ENCODE measurements at regions not wholly inside any gene's neighbourhood (a gene's known extent, or its start where the extent isn't known, plus 50 kb on each side); places are given as distances from the start of the nearest gene placed in this dataset.

DNA sequence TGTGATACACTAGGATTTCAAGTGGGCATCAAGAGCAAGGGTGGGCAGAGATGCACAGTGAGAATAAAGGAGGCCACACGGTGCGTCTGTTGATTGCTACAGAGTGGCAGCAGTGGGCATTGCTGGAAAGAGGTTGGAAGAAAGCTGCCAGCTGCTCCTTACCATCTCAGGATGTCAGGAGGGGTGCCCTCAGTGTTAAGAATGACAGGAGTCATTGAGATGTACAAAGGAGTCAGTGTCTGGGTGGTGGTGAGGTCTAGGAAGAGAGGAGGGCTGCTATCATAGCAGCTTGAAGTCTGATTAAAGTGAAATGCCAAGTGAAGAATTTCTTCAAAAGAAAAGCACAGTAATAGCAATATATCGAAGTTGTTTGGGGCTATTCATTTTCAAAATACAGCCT lies 992.7 kb downstream of the TTLL7 start:
- H3K36me3 ChIP-seq (ENCODE audit: control insufficient read depth in 2 of 2, insufficient read depth in 2 of 2, low read length in 1 of 2): no peaks in the 10 kb centered on the region
- no peaks in the 10 kb centered on the region for H3K9me3 ChIP-seq (ENCODE audit: control insufficient read depth in 2 of 2, insufficient read depth in 1 of 2, low read depth in 1 of 2, low read length in 1 of 2)
- no peak overlapping the region for H3K27ac ChIP-seq (ENCODE audit: low read depth in 2 of 2, low read length in 1 of 2)
- H3K4me3 ChIP-seq (ENCODE audit: low read depth in 1 of 2, low read length in 2 of 2): no peak overlapping the region
- no peaks in the 10 kb centered on the region for H3K27me3 ChIP-seq (ENCODE audit: control insufficient read depth in 1 of 2, insufficient read depth in 2 of 2, low read length in 2 of 2)
- H3K4me1 ChIP-seq (ENCODE audit: control insufficient read depth in 2 of 2, insufficient read depth in 2 of 2, low read length in 1 of 2): no peaks in the 10 kb centered on the region
- whole genome bisulfite sequencing, 2 donors: 93% methylated on average over 3 of the region's 3 CpGs

DNA sequence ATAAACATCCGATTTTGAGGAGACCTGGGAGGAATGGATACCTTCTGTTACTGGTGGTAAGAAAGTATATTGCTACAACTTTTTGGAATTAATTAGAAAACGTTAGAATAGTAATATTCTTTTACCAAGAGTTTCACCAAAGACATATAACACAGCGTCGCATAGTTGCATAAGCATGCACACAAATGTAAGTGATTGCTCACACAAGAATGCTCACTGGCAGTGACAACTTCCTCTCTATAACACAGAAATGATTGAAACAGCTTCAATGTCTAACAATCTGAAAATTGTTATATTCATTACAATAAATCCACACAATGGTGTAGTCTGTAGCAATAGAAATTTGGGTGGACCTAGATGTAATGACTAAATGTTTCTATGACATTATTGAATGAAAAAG lies 998.6 kb downstream of the TTLL7 start:
- no peaks in the 10 kb centered on the region for H3K9me3 ChIP-seq (ENCODE audit: control insufficient read depth in 2 of 2, insufficient read depth in 1 of 2, low read depth in 1 of 2, low read length in 1 of 2)
- H3K4me3 ChIP-seq (ENCODE audit: low read depth in 1 of 2, low read length in 2 of 2): no peak overlapping the region
- H3K36me3 ChIP-seq (ENCODE audit: control insufficient read depth in 2 of 2, insufficient read depth in 2 of 2, low read length in 1 of 2): no peaks in the 10 kb centered on the region
- H3K27ac ChIP-seq (ENCODE audit: low read depth in 2 of 2, low read length in 1 of 2): no peak overlapping the region
- H3K27me3 ChIP-seq (ENCODE audit: control insufficient read depth in 1 of 2, insufficient read depth in 2 of 2, low read length in 2 of 2): no peaks in the 10 kb centered on the region
- no peaks in the 10 kb centered on the region for H3K4me1 ChIP-seq (ENCODE audit: control insufficient read depth in 2 of 2, insufficient read depth in 2 of 2, low read length in 1 of 2)
- 87% methylated on average over 4 of the region's 4 CpGs for WGBS, 2 donors

GRCh38 chr1:82995951-82996350 lies 1003.0 kb downstream of the TTLL7 start:
- Histone ChIP-seq H3K4me3 (ENCODE audit: low read depth in 1 of 2, low read length in 2 of 2) (no peak overlapping the region), H3K9me3 (ENCODE audit: control insufficient read depth in 2 of 2, insufficient read depth in 1 of 2, low read depth in 1 of 2, low read length in 1 of 2) (no peaks in the 10 kb centered on the region), H3K27ac (ENCODE audit: low read depth in 2 of 2, low read length in 1 of 2) (no peak overlapping the region), H3K4me1 (ENCODE audit: control insufficient read depth in 2 of 2, insufficient read depth in 2 of 2, low read length in 1 of 2) (no peaks in the 10 kb centered on the region), H3K27me3 (ENCODE audit: control insufficient read depth in 1 of 2, insufficient read depth in 2 of 2, low read length in 2 of 2) (no peaks in the 10 kb centered on the region), H3K36me3 (ENCODE audit: control insufficient read depth in 2 of 2, insufficient read depth in 2 of 2, low read length in 1 of 2) (no peaks in the 10 kb centered on the region)
- WGBS, 2 donors: 74 to 82% methylated on average over 2 of the region's 2 CpGs

DNA sequence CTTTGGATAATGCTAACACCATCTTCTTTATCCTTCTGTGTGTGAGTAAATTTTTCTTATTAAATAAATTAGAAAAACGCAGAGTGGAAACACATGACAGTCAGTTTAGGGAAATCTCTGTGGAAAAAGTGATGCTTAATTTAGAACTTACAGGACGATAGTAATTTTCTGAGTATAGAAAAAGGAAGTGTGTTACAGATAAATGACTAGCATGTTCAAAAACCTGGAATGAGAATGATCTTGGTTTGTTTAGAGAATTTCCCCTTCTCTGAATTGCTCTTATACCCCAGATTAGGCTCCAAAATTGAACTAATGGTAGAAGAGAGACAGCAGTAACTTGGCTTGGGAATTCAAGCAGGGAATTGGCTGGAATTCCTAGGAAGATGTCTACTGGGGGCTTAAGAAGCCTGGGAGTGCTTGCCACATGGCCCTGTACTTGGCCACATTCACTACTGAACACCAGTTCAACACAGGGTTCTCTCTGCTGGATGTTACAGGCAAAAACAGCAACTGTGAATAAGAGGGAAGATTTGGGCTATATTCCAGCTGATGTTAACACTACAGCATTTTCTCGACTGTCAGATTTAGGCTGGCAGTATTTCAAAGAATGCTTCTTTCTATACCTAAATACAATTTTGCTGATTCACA lies 1004.2 kb downstream of the TTLL7 start:
- H3K4me1 ChIP-seq (ENCODE audit: control insufficient read depth in 2 of 2, insufficient read depth in 2 of 2, low read length in 1 of 2): no peaks in the 10 kb centered on the region
- 35 to 36% methylated on average over 3 of the region's 3 CpGs for WGBS, 2 donors
- no peak overlapping the region for H3K27ac ChIP-seq (ENCODE audit: low read depth in 2 of 2, low read length in 1 of 2)
- no peaks in the 10 kb centered on the region for H3K9me3 ChIP-seq (ENCODE audit: control insufficient read depth in 2 of 2, insufficient read depth in 1 of 2, low read depth in 1 of 2, low read length in 1 of 2)
- no peaks in the 10 kb centered on the region for H3K27me3 ChIP-seq (ENCODE audit: control insufficient read depth in 1 of 2, insufficient read depth in 2 of 2, low read length in 2 of 2)
- no peak overlapping the region for H3K4me3 ChIP-seq (ENCODE audit: low read depth in 1 of 2, low read length in 2 of 2)
- H3K36me3 ChIP-seq (ENCODE audit: control insufficient read depth in 2 of 2, insufficient read depth in 2 of 2, low read length in 1 of 2): no peaks in the 10 kb centered on the region

DNA sequence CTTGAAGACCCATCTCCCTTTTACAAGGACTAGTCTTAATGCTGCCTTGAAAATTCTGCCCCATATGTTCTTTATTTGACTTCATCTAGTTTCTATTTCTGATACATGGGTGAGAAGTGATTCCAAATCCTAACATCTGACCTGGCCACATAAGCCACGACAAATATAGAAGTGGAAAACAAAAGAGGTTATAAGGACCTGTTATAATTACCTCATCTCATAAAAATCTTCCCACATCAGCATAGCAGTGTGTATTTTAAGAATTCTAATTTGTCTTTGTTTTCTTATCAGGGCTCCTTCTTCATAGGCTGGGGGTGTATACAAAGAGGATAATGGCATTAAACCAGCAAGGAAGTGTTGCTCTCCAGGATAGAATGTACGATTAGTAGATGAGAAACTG lies 1007.4 kb downstream of the TTLL7 start:
- no peaks in the 10 kb centered on the region for H3K27me3 ChIP-seq (ENCODE audit: control insufficient read depth in 1 of 2, insufficient read depth in 2 of 2, low read length in 2 of 2)
- no peaks in the 10 kb centered on the region for H3K36me3 ChIP-seq (ENCODE audit: control insufficient read depth in 2 of 2, insufficient read depth in 2 of 2, low read length in 1 of 2)
- no peaks in the 10 kb centered on the region for H3K9me3 ChIP-seq (ENCODE audit: control insufficient read depth in 2 of 2, insufficient read depth in 1 of 2, low read depth in 1 of 2, low read length in 1 of 2)
- no peak overlapping the region for H3K27ac ChIP-seq (ENCODE audit: low read depth in 2 of 2, low read length in 1 of 2)
- WGBS, 2 donors: 65 to 70% methylated on average over 2 of the region's 2 CpGs
- H3K4me3 ChIP-seq (ENCODE audit: low read depth in 1 of 2, low read length in 2 of 2): no peak overlapping the region
- no peaks in the 10 kb centered on the region for H3K4me1 ChIP-seq (ENCODE audit: control insufficient read depth in 2 of 2, insufficient read depth in 2 of 2, low read length in 1 of 2)

DNA sequence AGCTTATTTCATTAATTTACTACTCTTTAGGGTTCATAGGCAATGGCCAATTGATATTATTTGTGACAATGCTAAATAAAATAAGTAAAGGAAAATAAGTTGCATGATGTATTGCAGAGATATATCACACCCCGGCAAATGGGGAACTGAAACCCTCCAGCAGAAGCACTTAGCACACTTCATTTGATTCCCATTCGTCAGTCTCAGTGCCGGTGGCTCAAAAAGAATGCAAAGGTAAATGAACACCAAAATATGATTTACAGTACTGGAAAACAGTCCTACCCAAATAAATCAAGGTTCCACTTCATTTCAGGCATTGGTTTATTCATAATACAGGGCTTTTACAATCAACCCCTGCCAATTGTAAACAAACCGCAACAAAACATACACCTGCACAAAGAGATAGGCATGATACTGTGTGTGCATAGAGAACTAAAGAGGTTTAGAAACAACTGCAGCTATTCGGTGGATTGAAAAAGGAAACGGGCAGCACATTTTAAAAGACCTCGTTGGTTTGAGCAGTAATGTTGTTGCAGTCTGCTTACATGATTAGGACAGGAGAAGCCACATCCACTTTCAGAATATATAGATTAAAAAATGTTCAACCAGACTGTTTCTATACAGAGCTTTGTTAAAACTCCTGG lies 1019.2 kb downstream of the TTLL7 start:
- Histone ChIP-seq H3K4me1 (ENCODE audit: control insufficient read depth in 2 of 2, insufficient read depth in 2 of 2, low read length in 1 of 2) (no peaks in the 10 kb centered on the region), H3K27me3 (ENCODE audit: control insufficient read depth in 1 of 2, insufficient read depth in 2 of 2, low read length in 2 of 2) (peaks cover 0 to 2% of the 10 kb centered on the region in 2 donors), H3K36me3 (ENCODE audit: control insufficient read depth in 2 of 2, insufficient read depth in 2 of 2, low read length in 1 of 2) (no peaks in the 10 kb centered on the region), H3K9me3 (ENCODE audit: control insufficient read depth in 2 of 2, insufficient read depth in 1 of 2, low read depth in 1 of 2, low read length in 1 of 2) (no peaks in the 10 kb centered on the region), H3K27ac (ENCODE audit: low read depth in 2 of 2, low read length in 1 of 2) (no peak overlapping the region), H3K4me3 (ENCODE audit: low read depth in 1 of 2, low read length in 2 of 2) (no peak overlapping the region)
- 46 to 68% methylated on average over 7 of the region's 7 CpGs for WGBS, 2 donors

DNA sequence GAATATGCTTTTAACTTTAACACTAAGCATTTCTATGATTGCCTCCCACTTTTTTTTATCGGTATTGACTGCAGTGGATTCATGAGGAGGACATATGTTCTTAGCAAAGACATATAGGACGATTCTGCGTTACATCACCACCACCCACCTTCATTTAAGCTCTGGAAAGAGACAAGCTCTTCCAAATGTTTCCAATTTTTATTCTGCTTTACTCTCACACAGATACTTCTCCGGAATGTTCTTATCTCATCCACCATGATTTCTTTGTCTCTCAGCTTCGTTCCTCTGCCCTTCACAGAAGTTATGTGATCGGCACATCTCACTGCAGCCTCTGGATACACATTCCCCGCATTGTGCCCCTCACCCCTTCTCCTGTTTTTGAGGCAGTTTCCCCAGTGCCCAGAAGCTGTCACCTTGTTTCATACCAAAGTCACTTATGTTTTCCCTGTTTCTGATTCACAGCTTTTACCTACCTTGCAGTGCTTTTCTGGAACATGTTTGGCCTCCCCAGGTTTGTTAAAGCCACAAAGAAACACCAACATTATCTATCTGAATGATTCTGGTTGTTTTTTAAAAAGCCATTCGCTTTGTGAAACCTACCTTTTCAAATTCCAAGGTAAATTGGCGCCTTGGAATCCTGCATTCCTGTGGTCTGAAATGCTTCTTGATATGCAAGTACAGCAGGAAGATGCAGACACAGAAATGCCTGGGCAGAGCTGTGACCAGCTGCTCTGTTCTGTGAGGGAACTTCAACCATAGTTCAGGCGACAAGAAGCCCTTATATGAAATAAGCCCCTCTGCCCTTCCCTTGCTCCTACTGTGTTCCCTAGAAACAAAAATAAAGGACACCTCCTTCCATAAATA lies 1020.2 kb downstream of the TTLL7 start:
- no peaks in the 10 kb centered on the region for H3K9me3 ChIP-seq (ENCODE audit: control insufficient read depth in 2 of 2, insufficient read depth in 1 of 2, low read depth in 1 of 2, low read length in 1 of 2)
- no peak overlapping the region for H3K4me3 ChIP-seq (ENCODE audit: low read depth in 1 of 2, low read length in 2 of 2)
- 86 to 89% methylated on average over 10 of the region's 10 CpGs for WGBS, 2 donors

DNA sequence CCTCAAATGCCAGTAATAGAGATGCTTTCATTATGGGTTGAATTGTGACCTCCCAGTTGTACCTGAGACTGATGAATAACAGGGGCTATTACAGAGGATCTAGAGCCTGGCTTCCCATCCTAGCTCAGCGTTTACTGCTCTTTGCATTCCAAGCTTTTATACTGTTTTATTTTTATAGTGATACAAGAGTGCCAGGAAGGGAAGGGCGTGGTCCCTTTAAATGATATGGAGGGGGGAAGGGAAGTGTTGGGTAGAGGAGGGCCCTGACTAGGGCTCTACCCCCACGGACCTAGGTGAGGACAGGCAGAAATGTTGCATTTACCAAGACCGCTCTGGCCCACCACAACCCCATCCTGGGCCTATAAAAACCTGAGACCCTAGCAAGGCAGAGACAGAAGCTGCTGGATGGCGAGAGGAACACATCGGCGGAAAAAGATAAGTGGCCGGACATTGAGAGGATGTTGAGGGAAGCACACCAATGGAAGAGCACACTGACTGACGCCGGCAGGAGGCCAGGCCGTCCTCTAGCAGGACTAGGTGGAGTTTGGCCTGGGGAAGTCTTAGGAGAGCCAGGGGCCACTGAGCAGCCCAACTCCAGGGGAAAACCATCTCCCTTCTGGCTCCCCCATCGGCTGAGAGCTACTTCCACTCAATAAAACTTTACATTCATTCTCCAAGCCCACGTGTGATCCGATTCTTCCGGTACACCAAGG lies 1025.9 kb downstream of the TTLL7 start:
- no peaks in the 10 kb centered on the region for H3K4me1 ChIP-seq (ENCODE audit: control insufficient read depth in 2 of 2, insufficient read depth in 2 of 2, low read length in 1 of 2)
- 87 to 91% methylated on average over 15 of the region's 15 CpGs for WGBS, 2 donors
- no peaks in the 10 kb centered on the region for H3K36me3 ChIP-seq (ENCODE audit: control insufficient read depth in 2 of 2, insufficient read depth in 2 of 2, low read length in 1 of 2)
- H3K27me3 ChIP-seq (ENCODE audit: control insufficient read depth in 1 of 2, insufficient read depth in 2 of 2, low read length in 2 of 2): no peaks in the 10 kb centered on the region
- peaks cover 0 to 3% of the 10 kb centered on the region in 2 donors for H3K9me3 ChIP-seq (ENCODE audit: control insufficient read depth in 2 of 2, insufficient read depth in 1 of 2, low read depth in 1 of 2, low read length in 1 of 2)
- H3K4me3 ChIP-seq (ENCODE audit: low read depth in 1 of 2, low read length in 2 of 2): no peak overlapping the region
- no peak overlapping the region for H3K27ac ChIP-seq (ENCODE audit: low read depth in 2 of 2, low read length in 1 of 2)

More for the DNA sequence above, 1020.2 kb downstream of the TTLL7 start:
- Histone ChIP-seq H3K27me3 (ENCODE audit: control insufficient read depth in 1 of 2, insufficient read depth in 2 of 2, low read length in 2 of 2) (peaks cover 0 to 2% of the 10 kb centered on the region in 2 donors), H3K27ac (ENCODE audit: low read depth in 2 of 2, low read length in 1 of 2) (no peak overlapping the region), H3K36me3 (ENCODE audit: control insufficient read depth in 2 of 2, insufficient read depth in 2 of 2, low read length in 1 of 2) (no peaks in the 10 kb centered on the region), H3K4me1 (ENCODE audit: control insufficient read depth in 2 of 2, insufficient read depth in 2 of 2, low read length in 1 of 2) (no peaks in the 10 kb centered on the region)

- Histone ChIP-seq H3K9me3 (ENCODE audit: control insufficient read depth in 2 of 2, insufficient read depth in 1 of 2, low read depth in 1 of 2, low read length in 1 of 2) (peaks cover under 1 to 3% of the 10 kb centered on the region in 2 donors), H3K27ac (ENCODE audit: low read depth in 2 of 2, low read length in 1 of 2) (no peak overlapping the region), H3K4me3 (ENCODE audit: low read depth in 1 of 2, low read length in 2 of 2) (no peak overlapping the region), H3K27me3 (ENCODE audit: control insufficient read depth in 1 of 2, insufficient read depth in 2 of 2, low read length in 2 of 2) (no peaks in the 10 kb centered on the region), H3K4me1 (ENCODE audit: control insufficient read depth in 2 of 2, insufficient read depth in 2 of 2, low read length in 1 of 2) (no peaks in the 10 kb centered on the region), H3K36me3 (ENCODE audit: control insufficient read depth in 2 of 2, insufficient read depth in 2 of 2, low read length in 1 of 2) (no peaks in the 10 kb centered on the region)
- whole genome bisulfite sequencing, 2 donors: 57 to 85% methylated on average over 2 of the region's 2 CpGs
These were observed 1029.6 kb downstream of the TTLL7 start for GRCh38 chr1:82969340-82969739.

Measured in esophagus (tissue), 2 donors.